GM04503 (cell line): ENCODE measurements at regions not wholly inside any gene's neighbourhood (a gene's known extent, or its start where the extent isn't known, plus 50 kb on each side); places are given as distances from the start of the nearest gene placed in this dataset.
"Not testable (repeated sequence)": the region's sequence is repeated elsewhere in the genome, so short reads cannot be mapped to it uniquely, and the experiment has no call there.

Experiments used
- DNase-seq: peaks from one replicate; pipeline ENCODE4 v3.0.0-alpha.2; 2012; ENCODE audit warnings: low read depth

GRCh38 chr17:20387549-20387948 is 79.8 kb downstream of the LGALS9B start:
- not testable (repeated sequence) for DNase-seq

GRCh38 chr17:20381358-20382300 is 85.7 kb downstream of the LGALS9B start:
- DNase-seq: not testable (repeated sequence)

GRCh38 chr17:20380625-20381024 is 86.7 kb downstream of the LGALS9B start:
- peak; percentile 26 for DNase-seq

GRCh38 chr17:20379251-20379650 is 88.1 kb downstream of the LGALS9B start:
- DNase-seq: peak; percentile 28

- not testable (repeated sequence) for DNase-seq
These were observed 90.7 kb downstream of the LGALS9B start for GRCh38 chr17:20376642-20377041.

GRCh38 chr17:20375745-20376144 is 91.6 kb downstream of the LGALS9B start:
- not testable (repeated sequence) for DNase-seq
